ENCODE measurements at regions not wholly inside any gene's neighbourhood (a gene's known extent, or its start where the extent isn't known, plus 50 kb on each side); places are given as distances from the start of the nearest gene placed in this dataset.

- Histone ChIP-seq H3K27ac (ENCODE audit: low read depth, low read length) (no peak overlapping the region), H3K9ac (ENCODE audit: extremely low read depth, low read length, poor library complexity, severe bottlenecking) (no peak overlapping the region), H3K4me1 (ENCODE audit: control insufficient read depth, insufficient read depth, low read length) (no peaks in the 10 kb centered on the region), H3K4me3 (ENCODE audit: low read length) (no peak overlapping the region), H3K27me3 (ENCODE audit: control insufficient read depth, insufficient read depth, low read length, poor library complexity, severe bottlenecking) (no peaks in the 10 kb centered on the region), H3K9me3 (ENCODE audit: control insufficient read depth, low read length) (no peaks in the 10 kb centered on the region), H3K36me3 (ENCODE audit: control insufficient read depth, insufficient read depth, low read length) (no peaks in the 10 kb centered on the region)
- Mint-ChIP-seq H3K4me1 (no peaks in the 10 kb centered on the region), H3K9me3 (no peaks in the 10 kb centered on the region), H3K4me3 (no peak overlapping the region), H3K27me3 (ENCODE audit: insufficient read depth) (peaks cover 9% of the 10 kb centered on the region), H3K36me3 (ENCODE audit: low read depth) (no peaks in the 10 kb centered on the region), H3K27ac (no peak overlapping the region)
- WGBS, 2 experiments (ENCODE audit: insufficient coverage in 1 of 2, insufficient read length in 1 of 2), result 91 to 100% methylated on average over 1 of the region's 1 CpG
- no peak for DNase-seq
- no peak for TF ChIP-seq CTCF (conservative IDR thresholded peaks at IDR 0.05)
Observed at GRCh38 chr11:116301141-116301540, 471.6 kb downstream of the BUD13 start.

- Mint-ChIP-seq H3K27me3 (ENCODE audit: insufficient read depth) (peaks cover 4% of the 10 kb centered on the region), H3K4me3 (no peak overlapping the region), H3K27ac (no peak overlapping the region), H3K9me3 (no peaks in the 10 kb centered on the region), H3K4me1 (no peaks in the 10 kb centered on the region), H3K36me3 (ENCODE audit: low read depth) (no peaks in the 10 kb centered on the region)
- Histone ChIP-seq H3K4me1 (ENCODE audit: control insufficient read depth, insufficient read depth, low read length) (no peaks in the 10 kb centered on the region), H3K9ac (ENCODE audit: extremely low read depth, low read length, poor library complexity, severe bottlenecking) (no peak overlapping the region), H3K27ac (ENCODE audit: low read depth, low read length) (no peak overlapping the region), H3K36me3 (ENCODE audit: control insufficient read depth, insufficient read depth, low read length) (no peaks in the 10 kb centered on the region), H3K9me3 (ENCODE audit: control insufficient read depth, low read length) (no peaks in the 10 kb centered on the region), H3K27me3 (ENCODE audit: control insufficient read depth, insufficient read depth, low read length, poor library complexity, severe bottlenecking) (no peaks in the 10 kb centered on the region), H3K4me3 (ENCODE audit: low read length) (no peak overlapping the region)
- no peak for TF ChIP-seq CTCF (conservative IDR thresholded peaks at IDR 0.05)
- DNase-seq, result no peak
- 75% methylated on average over 1 of the region's 1 CpG; no CpG with 5 or more reads in 1 of the 2 experiments for WGBS, 2 experiments (ENCODE audit: insufficient coverage in 1 of 2, insufficient read length in 1 of 2)
Observed at GRCh38 chr11:116300232-116300631, 472.6 kb downstream of the BUD13 start.

- H3K4me3 Mint-ChIP-seq, result no peak overlapping the region
- H3K4me3 ChIP-seq (ENCODE audit: low read length), result no peak overlapping the region
- H3K9ac ChIP-seq (ENCODE audit: extremely low read depth, low read length, poor library complexity, severe bottlenecking), result no peak overlapping the region
- no peak for TF ChIP-seq CTCF (conservative IDR thresholded peaks at IDR 0.05)
- 86% methylated on average over 1 of the region's 1 CpG; no CpG with 5 or more reads in 1 of the 2 experiments for WGBS, 2 experiments (ENCODE audit: insufficient coverage in 1 of 2, insufficient read length in 1 of 2)
- H3K27me3 Mint-ChIP-seq (ENCODE audit: insufficient read depth), result no peaks in the 10 kb centered on the region
- H3K27me3 ChIP-seq (ENCODE audit: control insufficient read depth, insufficient read depth, low read length, poor library complexity, severe bottlenecking), result no peaks in the 10 kb centered on the region
- H3K36me3 Mint-ChIP-seq (ENCODE audit: low read depth), result no peaks in the 10 kb centered on the region
- H3K9me3 Mint-ChIP-seq, result peaks cover 8% of the 10 kb centered on the region
- H3K4me1 ChIP-seq (ENCODE audit: control insufficient read depth, insufficient read depth, low read length), result no peaks in the 10 kb centered on the region
- peaks cover 8% of the 10 kb centered on the region for H3K9me3 ChIP-seq (ENCODE audit: control insufficient read depth, low read length)
- no peak overlapping the region for H3K27ac Mint-ChIP-seq
- H3K27ac ChIP-seq (ENCODE audit: low read depth, low read length), result no peak overlapping the region
- DNase-seq, result no peak
- no peaks in the 10 kb centered on the region for H3K4me1 Mint-ChIP-seq
- H3K36me3 ChIP-seq (ENCODE audit: control insufficient read depth, insufficient read depth, low read length), result no peaks in the 10 kb centered on the region
Observed at GRCh38 chr11:116294630-116295029, 478.2 kb downstream of the BUD13 start.

Measured in endodermal cell (in vitro differentiated cells).